Uterus (tissue), 3 donors: ENCODE measurements at regions not wholly inside any gene's neighbourhood (a gene's known extent, or its start where the extent isn't known, plus 50 kb on each side); places are given as distances from the start of the nearest gene placed in this dataset.

Experiments used
- DNase-seq, 2 donors: peaks; one replicate each; pipeline ENCODE4 v3.0.0-alpha.2; 2019 to 2020
- H3K27ac ChIP-seq, 2 donors: fragments of 200-600 bp; sonication (generic); 1 replicate in 1 of 2; 2 replicates in 1 of 2; pipeline ENCODE4 v1.5.1; 2016 to 2018
- H3K27me3 ChIP-seq, 2 donors: fragments of 200-600 bp; sonication (generic); one replicate each; pipeline ENCODE4 v1.5.1; 2018 to 2019; ENCODE audit warnings: control low read depth in 1 of 2
- H3K36me3 ChIP-seq, 2 donors: fragments of 200-600 bp; sonication (generic); one replicate each; pipeline ENCODE4 v1.5.1; 2019; ENCODE audit warnings: control low read depth in 1 of 2
- H3K4me1 ChIP-seq, 2 donors: fragments of 200-600 bp; sonication (generic); one replicate each; pipeline ENCODE4 v1.5.1; 2018 to 2019; ENCODE audit warnings: control low read depth in 1 of 2
- H3K4me3 ChIP-seq, 2 donors: fragments of 200-600 bp; sonication (generic); 1 replicate in 1 of 2; 2 replicates in 1 of 2; pipeline ENCODE4 v1.5.1; 2018 to 2019; ENCODE audit warnings: mild to moderate bottlenecking in 1 of 2
- H3K9me3 ChIP-seq, 2 donors: fragments of 200-600 bp; sonication (generic); one replicate each; pipeline ENCODE4 v1.5.1; 2019; ENCODE audit warnings: control low read depth in 1 of 2
- POLR2A ChIP-seq, 2 donors: fragments of 450-650 bp; IDR thresholded peaks; one replicate each; pipeline ENCODE4 v1.6.1; 2016; ENCODE audit warnings: antibody characterized with exemption in 2 of 2, mild to moderate bottlenecking in 1 of 2, moderate library complexity in 1 of 2
- intact Hi-C: fragments of 100-400 bp; cut with DNase I; formaldehyde crosslinking; loops from one replicate; pipeline ENCODE4 v1.15.1; 2023; ENCODE audit warnings: low total_unique reads
- TF ChIP-seq, protein P1 (sequence below), 4 experiments: fragments of 200-600 bp in 2 of 4; fragments of 450-650 bp in 2 of 4; sonication (generic) in 2 of 4; IDR thresholded peaks; one replicate each; pipeline ENCODE4 v1.5.1; 2016 to 2019; ENCODE audit warnings: antibody characterized with exemption in 4 of 4, mild to moderate bottlenecking in 2 of 4, moderate library complexity in 1 of 4
- donor health status: DM: yes; HTN: yes; CAD: no.

GRCh38 chr5:119302916-119303897 is 52.6 kb upstream of the TNFAIP8 start:
- Histone ChIP-seq H3K27ac (peak overlapping the region in 1 of 2 donors; percentile 37), H3K27me3 (no peaks in the 10 kb centered on the region), H3K4me1 (no peaks in the 10 kb centered on the region), H3K4me3 (no peak overlapping the region), H3K36me3 (no peaks in the 10 kb centered on the region), H3K9me3 (no peaks in the 10 kb centered on the region)
- intact Hi-C loops: no loop called here
- TF ChIP-seq, protein P1, sequence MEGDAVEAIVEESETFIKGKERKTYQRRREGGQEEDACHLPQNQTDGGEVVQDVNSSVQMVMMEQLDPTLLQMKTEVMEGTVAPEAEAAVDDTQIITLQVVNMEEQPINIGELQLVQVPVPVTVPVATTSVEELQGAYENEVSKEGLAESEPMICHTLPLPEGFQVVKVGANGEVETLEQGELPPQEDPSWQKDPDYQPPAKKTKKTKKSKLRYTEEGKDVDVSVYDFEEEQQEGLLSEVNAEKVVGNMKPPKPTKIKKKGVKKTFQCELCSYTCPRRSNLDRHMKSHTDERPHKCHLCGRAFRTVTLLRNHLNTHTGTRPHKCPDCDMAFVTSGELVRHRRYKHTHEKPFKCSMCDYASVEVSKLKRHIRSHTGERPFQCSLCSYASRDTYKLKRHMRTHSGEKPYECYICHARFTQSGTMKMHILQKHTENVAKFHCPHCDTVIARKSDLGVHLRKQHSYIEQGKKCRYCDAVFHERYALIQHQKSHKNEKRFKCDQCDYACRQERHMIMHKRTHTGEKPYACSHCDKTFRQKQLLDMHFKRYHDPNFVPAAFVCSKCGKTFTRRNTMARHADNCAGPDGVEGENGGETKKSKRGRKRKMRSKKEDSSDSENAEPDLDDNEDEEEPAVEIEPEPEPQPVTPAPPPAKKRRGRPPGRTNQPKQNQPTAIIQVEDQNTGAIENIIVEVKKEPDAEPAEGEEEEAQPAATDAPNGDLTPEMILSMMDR (IDR thresholded peaks at IDR 0.05): no peak
- TF ChIP-seq POLR2A (IDR thresholded peaks at IDR 0.05): no peak
- DNase-seq: no peak

DNA sequence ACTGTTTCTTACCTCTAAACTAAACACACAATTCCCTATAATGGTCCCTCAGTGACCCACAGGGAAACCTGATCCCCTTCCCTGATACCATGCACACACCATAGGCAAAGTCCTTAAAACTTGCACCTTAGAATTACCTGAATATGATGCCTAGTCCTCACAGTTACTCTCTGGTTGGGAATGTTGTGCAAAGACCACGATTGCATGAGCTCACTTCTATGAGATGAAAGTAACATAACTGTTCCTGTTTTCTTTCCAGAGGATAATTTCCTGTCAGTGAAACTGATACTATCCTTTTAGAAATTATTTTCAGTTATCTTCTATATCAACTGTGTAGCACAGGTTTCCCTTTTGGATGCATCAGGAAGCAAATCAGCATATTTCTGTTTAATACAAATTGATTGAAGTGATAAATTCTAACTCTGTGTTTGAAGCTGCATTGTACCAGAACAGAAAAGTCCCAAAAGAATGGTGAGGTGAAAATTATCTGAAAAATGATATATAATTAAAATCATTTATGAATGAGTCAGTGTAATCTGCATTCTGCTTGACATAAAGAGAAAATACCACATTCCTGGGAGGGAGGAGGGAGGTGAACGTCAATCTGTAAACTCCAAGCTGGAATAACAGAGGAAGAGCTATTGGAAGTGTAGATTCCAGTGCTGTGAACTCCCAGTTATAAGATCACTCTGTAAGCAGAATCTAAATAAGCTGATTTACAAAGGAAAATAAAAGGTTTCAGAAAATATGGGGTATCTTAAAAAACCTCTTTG is 51.2 kb upstream of the TNFAIP8 start:
- intact Hi-C loops: no loop called here
- no peaks in the 10 kb centered on the region for H3K9me3 ChIP-seq
- H3K27ac ChIP-seq: no peak overlapping the region
- no peak for DNase-seq
- TF ChIP-seq, protein P1 (IDR thresholded peaks at IDR 0.05): no peak
- no peak for TF ChIP-seq POLR2A (IDR thresholded peaks at IDR 0.05)
- H3K36me3 ChIP-seq: no peaks in the 10 kb centered on the region
- H3K4me1 ChIP-seq: no peaks in the 10 kb centered on the region
- H3K4me3 ChIP-seq: no peak overlapping the region
- no peaks in the 10 kb centered on the region for H3K27me3 ChIP-seq
